ENCODE measurements at regions not wholly inside any gene's neighbourhood (a gene's known extent, or its start where the extent isn't known, plus 50 kb on each side); places are given as distances from the start of the nearest gene placed in this dataset.

DNA sequence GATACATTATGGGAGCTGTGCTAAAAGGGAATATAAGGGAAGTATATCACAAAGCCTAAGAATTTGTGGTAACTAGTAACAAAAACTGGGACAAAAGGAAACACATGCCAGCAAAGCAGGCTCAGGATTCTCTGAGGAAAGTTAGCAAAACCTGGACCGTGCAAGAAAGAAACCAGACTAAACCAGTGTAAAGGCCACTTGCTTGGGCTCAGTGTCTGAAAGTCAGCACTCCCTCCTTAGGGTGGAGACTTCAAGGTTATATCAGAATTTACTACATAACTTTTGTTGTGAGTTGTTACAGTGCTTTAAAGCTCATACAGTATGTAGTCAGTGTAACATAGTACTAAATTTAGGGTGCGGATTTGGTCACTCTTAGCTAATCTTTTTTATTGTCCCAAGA lies 269.9 kb upstream of the GADL1 start:
- no peak for DNase-seq (ENCODE audit: low read depth in 1 of 2, low spot score in 2 of 2)
- Histone ChIP-seq H3K27me3 (replicated peaks) (no peaks in the 10 kb centered on the region), H3K4me3 (no peak overlapping the region), H3K27ac (no peak overlapping the region), H3K9me3 (replicated peaks) (no peaks in the 10 kb centered on the region), H3K4me1 (replicated peaks) (peaks cover 20% of the 10 kb centered on the region), H3K36me3 (no peaks in the 10 kb centered on the region)

DNA sequence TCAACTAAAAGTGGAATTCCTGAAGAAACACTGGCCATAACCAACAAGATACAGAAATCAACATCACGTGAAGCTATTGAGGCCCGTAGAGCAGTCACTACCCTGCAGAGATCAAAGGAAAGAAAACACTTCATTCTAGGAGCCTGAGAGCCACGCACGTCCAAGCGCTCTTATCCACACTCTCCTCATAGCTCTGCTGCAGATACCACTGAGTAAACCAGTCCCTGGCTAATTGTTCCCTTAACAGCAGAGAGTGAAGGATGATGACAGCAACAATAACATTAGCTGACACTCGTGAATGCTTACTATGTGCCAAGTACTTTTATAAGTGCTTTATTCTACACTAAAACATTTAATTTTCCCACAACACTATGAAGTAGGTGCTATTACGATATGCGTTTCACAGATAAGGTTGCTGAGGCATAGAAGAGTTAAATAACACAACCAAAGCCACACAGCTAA lies 271.0 kb upstream of the GADL1 start:
- Histone ChIP-seq H3K27ac (peak overlapping the region; percentile 68), H3K36me3 (no peaks in the 10 kb centered on the region), H3K27me3 (replicated peaks) (no peaks in the 10 kb centered on the region), H3K4me1 (replicated peaks) (peaks cover 26% of the 10 kb centered on the region), H3K9me3 (replicated peaks) (no peaks in the 10 kb centered on the region), H3K4me3 (no peak overlapping the region)
- peak in 1 of 2 experiments; percentile 15 for DNase-seq (ENCODE audit: low read depth in 1 of 2, low spot score in 2 of 2)

DNA sequence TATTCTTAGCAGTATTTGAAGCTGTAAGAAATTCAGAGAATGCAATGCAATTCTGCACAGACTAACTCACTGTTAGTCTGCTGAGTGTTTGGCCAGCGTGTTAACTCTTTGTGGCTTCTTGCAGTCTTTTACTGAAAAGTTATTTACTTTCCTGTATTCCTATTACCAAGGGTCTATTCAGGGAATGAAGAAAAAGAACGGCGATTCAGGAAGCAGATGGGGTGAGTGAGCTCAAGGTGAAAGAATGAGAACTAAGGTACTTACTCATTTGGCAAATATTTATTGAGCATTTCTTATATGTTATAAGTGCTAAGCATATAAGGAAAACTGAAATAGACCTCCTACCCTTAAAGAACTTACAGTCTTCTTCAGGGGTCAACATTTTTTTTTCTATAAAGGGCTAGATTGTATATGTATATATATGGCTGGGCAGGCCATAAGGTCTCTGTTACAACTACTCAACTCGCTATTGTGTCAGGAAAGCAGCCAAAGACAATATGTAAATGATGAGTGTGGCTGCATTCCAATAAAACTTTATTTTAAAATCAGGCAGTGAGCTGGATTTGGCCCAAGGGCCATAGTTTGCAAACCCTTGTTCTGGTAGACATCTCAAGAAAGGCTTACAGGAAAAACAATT lies 271.9 kb upstream of the GADL1 start:
- Histone ChIP-seq H3K9me3 (replicated peaks) (no peaks in the 10 kb centered on the region), H3K4me3 (no peak overlapping the region), H3K27me3 (replicated peaks) (no peaks in the 10 kb centered on the region), H3K36me3 (no peaks in the 10 kb centered on the region), H3K4me1 (replicated peaks) (peaks cover 36% of the 10 kb centered on the region), H3K27ac (peak overlapping the region; percentile 68)
- peak in 1 of 2 experiments; percentile 58 for DNase-seq (ENCODE audit: low read depth in 1 of 2, low spot score in 2 of 2)

DNA sequence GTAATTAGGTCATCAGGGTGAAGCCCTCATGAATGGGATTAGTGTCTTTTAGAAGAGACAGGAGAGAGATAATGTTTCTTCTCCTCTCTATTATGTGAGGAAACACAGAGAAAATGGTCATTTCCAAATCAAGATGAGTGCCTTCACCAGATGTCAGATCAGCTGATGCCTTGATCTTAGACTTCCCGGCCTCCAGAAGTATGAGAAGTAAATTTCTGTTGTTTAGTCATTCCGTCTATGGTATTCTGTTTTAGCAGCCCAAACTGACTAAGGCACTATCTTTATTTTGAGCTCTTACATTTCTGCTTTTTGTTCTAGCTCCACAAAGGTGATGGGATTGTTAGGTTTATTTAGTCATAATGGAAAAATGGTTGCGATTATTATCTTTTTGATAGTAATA lies 273.2 kb upstream of the GADL1 start:
- H3K27ac ChIP-seq: no peak overlapping the region
- no peaks in the 10 kb centered on the region for H3K27me3 ChIP-seq (replicated peaks)
- no peaks in the 10 kb centered on the region for H3K36me3 ChIP-seq
- H3K4me1 ChIP-seq (replicated peaks): peaks cover 49% of the 10 kb centered on the region
- no peak for DNase-seq (ENCODE audit: low read depth in 1 of 2, low spot score in 2 of 2)
- no peak overlapping the region for H3K4me3 ChIP-seq
- H3K9me3 ChIP-seq (replicated peaks): no peaks in the 10 kb centered on the region

DNA sequence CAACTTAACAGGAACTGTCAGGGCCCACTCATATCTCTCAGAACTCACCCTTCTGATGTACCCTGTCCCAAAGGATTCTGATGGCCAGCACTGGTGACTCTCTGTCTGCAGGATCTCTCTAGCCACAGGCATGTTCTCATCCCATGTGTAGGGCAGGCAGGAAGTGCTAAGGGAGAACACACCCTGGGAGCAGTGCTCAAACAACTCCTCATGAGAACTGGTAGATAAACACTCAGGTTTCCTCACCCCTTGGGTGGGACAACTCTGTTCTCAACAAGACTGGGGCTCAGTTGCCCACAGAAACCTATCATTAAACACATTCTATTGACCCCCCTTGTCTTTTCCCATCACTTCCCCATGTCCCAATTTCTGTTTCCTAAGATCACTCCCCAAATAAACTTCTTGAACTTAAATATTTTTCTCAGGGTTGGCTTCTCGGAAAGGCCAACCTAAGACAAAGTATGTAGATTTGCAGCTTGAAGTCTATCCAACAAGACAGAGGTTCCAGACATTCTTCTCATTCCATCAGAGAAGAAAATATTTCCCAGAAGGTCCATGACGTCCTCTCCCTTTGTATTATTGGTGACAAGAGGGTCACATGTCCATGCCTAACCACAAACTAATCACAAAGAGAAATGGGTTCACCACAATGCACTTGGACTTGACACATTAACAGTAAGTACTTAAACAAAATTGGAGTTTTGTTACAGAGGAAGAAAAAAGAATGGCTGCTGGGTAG lies 276.6 kb upstream of the GADL1 start:
- Histone ChIP-seq H3K9me3 (replicated peaks) (no peaks in the 10 kb centered on the region), H3K27me3 (replicated peaks) (no peaks in the 10 kb centered on the region)

DNA sequence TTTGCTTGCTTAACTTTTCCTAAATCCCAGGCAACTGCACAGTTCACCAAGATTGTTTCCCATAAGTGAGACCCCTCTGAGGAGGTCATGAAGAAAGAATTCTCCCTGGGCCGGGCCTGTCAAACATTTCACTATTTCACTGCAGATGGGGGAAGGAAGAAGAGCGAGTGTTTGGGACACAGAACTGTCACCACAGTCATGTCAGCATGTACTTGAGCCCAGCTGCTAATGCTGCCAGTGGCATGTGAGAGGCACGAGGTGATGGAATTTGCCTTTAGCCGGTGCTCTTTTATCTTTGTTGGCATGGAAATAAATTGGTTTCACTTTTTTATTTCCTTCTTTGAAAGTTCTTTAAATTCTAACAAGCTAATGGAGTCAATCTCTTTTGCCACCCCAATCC lies 277.9 kb upstream of the GADL1 start:
- no peak for DNase-seq (ENCODE audit: low read depth in 1 of 2, low spot score in 2 of 2)
- Histone ChIP-seq H3K9me3 (replicated peaks) (no peaks in the 10 kb centered on the region), H3K27me3 (replicated peaks) (no peaks in the 10 kb centered on the region), H3K4me1 (replicated peaks) (peaks cover 34% of the 10 kb centered on the region), H3K27ac (peak overlapping the region; percentile 95; the same call in 1 of the 2 replicates), H3K4me3 (no peak overlapping the region), H3K36me3 (no peaks in the 10 kb centered on the region)

More for the DNA sequence above, 276.6 kb upstream of the GADL1 start:
- peak; percentile 66 to 91 for DNase-seq (ENCODE audit: low read depth in 1 of 2, low spot score in 2 of 2)
- Histone ChIP-seq H3K4me3 (no peak overlapping the region), H3K27ac (peak overlapping the region; percentile 95), H3K36me3 (no peaks in the 10 kb centered on the region), H3K4me1 (replicated peaks) (peaks cover 43% of the 10 kb centered on the region)

DNA sequence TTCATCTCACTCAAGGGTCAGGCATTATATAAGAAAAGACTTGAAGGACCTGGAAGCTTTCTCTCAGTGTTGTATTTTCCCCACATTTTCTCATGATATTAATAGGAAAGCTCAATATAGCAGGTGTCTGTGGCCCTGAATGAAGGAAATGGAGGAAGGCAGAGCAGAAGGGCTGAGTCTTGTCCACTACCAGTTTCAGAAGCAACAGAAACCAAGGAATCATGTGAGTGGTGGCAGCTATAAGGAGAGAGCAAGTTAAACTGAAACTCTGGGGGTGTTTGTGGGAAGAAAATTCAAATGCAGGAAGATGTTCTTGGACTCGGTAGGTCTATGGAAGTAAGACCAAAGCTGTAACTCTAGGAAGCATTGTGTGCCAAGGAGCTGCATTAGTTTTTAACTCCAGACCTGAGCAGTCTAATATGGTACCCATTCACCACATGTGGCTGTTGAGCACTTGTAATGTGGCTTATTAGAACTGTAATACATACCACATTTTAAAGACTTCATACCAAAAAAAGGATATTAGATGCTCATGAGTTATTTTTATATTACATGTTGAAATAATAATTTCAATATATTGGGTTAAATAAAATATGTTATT lies 278.8 kb upstream of the GADL1 start:
- H3K4me3 ChIP-seq: no peak overlapping the region
- H3K4me1 ChIP-seq (replicated peaks): peaks cover 34% of the 10 kb centered on the region
- no peaks in the 10 kb centered on the region for H3K36me3 ChIP-seq
- no peaks in the 10 kb centered on the region for H3K9me3 ChIP-seq (replicated peaks)
- no peaks in the 10 kb centered on the region for H3K27me3 ChIP-seq (replicated peaks)
- no peak for DNase-seq (ENCODE audit: low read depth in 1 of 2, low spot score in 2 of 2)
- no peak overlapping the region for H3K27ac ChIP-seq

DNA sequence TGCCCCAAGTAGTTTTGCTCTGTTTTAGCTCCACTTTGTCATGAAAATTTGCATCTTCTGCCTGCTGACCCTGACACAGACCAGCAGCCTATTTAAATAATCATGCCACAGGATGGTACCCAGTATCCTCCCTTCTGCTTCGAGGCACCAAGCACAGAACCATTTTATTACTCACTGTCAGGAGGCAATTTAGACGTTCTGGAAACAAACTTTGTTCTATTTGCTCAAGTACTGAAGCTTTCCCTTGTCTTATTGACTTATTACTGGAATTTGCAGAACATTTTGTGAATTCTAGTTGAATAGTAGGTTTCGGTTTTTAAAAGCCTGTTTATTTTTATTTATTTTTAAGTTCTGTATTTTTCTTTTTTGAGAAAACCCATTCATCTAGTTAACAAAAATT lies 279.6 kb upstream of the GADL1 start:
- Histone ChIP-seq H3K4me3 (no peak overlapping the region), H3K36me3 (no peaks in the 10 kb centered on the region), H3K4me1 (replicated peaks) (peaks cover 34% of the 10 kb centered on the region), H3K27me3 (replicated peaks) (no peaks in the 10 kb centered on the region), H3K9me3 (replicated peaks) (no peaks in the 10 kb centered on the region), H3K27ac (no peak overlapping the region)
- DNase-seq (ENCODE audit: low read depth in 1 of 2, low spot score in 2 of 2): no peak

DNA sequence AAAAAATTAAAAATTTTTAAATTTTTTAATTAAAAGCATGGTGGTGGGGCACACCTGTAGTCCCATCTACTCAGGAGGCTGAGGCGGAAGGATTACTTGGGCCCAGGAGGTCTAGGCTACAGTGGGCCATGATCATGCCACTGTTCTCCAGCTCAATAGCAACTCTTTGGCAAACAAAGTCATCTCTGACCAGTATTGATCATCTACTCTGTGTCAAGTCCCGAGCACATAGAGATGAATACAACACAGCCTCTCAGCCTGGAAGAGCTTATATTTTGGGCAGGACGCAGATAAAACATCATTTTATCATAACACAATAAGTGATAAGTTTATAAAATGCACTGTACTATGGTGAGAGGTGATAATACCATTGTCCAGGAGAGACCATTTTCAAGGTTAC lies 281.6 kb upstream of the GADL1 start:
- H3K27ac ChIP-seq: no peak overlapping the region
- H3K27me3 ChIP-seq (replicated peaks): no peaks in the 10 kb centered on the region
- peaks cover 21% of the 10 kb centered on the region for H3K4me1 ChIP-seq (replicated peaks)
- H3K36me3 ChIP-seq: no peaks in the 10 kb centered on the region
- no peaks in the 10 kb centered on the region for H3K9me3 ChIP-seq (replicated peaks)
- DNase-seq (ENCODE audit: low read depth in 1 of 2, low spot score in 2 of 2): no peak
- H3K4me3 ChIP-seq: no peak overlapping the region

DNA sequence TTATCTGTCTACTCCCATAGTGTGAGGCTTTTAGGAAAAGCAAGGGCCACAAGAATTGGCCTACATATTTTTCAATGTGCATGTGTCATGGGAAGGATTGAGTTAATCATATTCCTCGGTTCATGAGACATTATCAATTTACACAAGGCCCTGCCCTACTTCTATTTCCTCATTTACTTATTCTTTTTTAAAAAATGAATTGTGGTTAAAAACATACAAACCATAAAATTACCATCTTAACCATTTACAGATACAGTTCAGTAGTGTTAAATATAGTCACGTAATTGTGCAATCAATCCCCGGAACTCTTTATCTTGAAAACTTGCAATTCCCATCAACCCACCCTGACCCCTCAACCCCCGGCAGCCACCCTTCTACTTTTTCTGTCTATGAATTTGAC lies 284.0 kb upstream of the GADL1 start:
- Histone ChIP-seq H3K27ac (no peak overlapping the region), H3K9me3 (replicated peaks) (no peaks in the 10 kb centered on the region), H3K36me3 (no peaks in the 10 kb centered on the region), H3K4me1 (replicated peaks) (no peaks in the 10 kb centered on the region; the same call in 1 of the 2 replicates), H3K4me3 (no peak overlapping the region), H3K27me3 (replicated peaks) (no peaks in the 10 kb centered on the region)
- DNase-seq (ENCODE audit: low read depth in 1 of 2, low spot score in 2 of 2): no peak

DNA sequence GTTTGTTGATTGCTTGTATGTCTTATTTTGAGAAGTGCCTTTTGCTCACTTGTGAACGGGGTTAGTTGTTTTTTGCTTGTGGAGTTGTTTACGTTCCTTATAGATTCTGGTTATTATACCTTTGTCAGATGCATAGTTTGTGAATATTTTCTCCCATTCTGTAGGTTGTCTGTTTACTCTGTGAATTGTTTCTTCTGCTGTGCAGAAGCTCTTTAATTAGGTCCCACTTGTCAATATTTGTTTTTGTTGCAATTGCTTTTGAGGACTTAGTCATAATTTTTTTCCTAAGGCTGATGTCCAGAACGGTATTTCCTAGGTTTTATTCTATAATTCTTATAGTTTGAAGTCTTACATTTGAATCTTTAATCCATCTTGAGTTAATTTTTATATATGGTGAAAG lies 285.3 kb upstream of the GADL1 start:
- Histone ChIP-seq H3K27me3 (replicated peaks) (no peaks in the 10 kb centered on the region), H3K27ac (no peak overlapping the region), H3K4me3 (no peak overlapping the region), H3K4me1 (replicated peaks) (no peaks in the 10 kb centered on the region), H3K36me3 (no peaks in the 10 kb centered on the region), H3K9me3 (replicated peaks) (no peaks in the 10 kb centered on the region)
- DNase-seq (ENCODE audit: low read depth in 1 of 2, low spot score in 2 of 2): no peak

DNA sequence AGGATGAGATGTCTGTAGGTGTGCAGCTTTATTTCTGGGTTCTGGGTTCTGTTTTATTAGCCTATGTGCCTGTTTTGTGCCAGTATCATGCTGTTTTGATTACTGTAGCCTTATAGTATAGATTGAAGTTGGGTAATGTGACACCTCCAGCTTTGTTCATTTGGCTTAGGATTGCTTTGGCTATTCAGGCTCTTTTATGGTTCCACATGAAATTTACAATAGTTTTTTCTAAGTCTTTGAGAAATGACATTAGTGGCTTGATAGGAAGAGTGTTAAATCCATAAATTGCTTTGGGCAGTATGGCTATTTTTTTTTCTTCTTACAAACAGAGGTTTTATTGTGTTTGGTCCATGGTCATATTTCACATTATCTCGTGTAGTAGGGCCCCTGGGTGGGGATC lies 285.8 kb upstream of the GADL1 start:
- Histone ChIP-seq H3K36me3 (no peaks in the 10 kb centered on the region), H3K9me3 (replicated peaks) (no peaks in the 10 kb centered on the region), H3K27ac (no peak overlapping the region), H3K4me3 (no peak overlapping the region), H3K4me1 (replicated peaks) (no peaks in the 10 kb centered on the region), H3K27me3 (replicated peaks) (no peaks in the 10 kb centered on the region)
- DNase-seq (ENCODE audit: low read depth in 1 of 2, low spot score in 2 of 2): no peak

DNA sequence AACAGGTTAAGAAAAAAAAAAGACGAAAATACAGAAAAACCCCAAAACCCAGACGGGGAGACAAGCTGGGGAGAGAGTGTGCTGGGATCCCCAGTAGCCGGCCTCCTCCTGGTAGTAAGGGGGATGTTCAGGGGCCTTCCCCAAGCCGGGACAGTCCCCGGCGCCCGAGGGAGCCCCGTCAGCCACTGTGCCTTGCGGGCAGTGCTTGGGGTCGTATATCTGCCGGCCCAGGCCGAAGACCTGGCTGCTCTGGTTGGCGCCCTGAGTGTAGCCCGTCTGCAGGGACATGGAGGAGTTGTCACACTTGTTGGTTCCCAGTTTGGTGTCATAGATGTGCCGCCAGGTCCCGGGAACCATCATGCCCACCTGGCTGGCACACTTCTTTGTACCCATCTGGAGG lies 287.2 kb upstream of the GADL1 start:
- Histone ChIP-seq H3K36me3 (no peaks in the 10 kb centered on the region), H3K9me3 (replicated peaks) (no peaks in the 10 kb centered on the region), H3K4me3 (no peak overlapping the region), H3K27me3 (replicated peaks) (no peaks in the 10 kb centered on the region), H3K27ac (no peak overlapping the region), H3K4me1 (replicated peaks) (no peaks in the 10 kb centered on the region)
- no peak for DNase-seq (ENCODE audit: low read depth in 1 of 2, low spot score in 2 of 2)

DNA sequence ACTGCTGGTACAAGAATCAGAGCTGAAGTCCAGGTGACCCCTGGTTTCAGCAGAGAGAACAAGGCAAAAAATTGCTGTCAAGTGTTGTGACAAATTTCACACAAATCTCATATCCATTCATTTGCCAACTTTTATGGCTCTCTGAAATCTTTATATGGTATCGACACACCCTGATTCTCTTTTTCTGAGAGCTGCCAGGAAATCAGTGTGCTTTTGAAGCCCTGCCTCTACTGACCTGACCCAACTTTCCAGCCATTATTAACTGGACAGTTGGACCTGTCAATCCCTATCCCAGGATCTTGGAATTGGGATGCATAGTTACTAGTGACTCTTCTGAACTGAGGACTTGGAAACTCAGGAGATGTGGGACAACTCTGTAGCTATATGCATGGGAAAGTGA lies 288.2 kb upstream of the GADL1 start:
- Histone ChIP-seq H3K4me1 (replicated peaks) (no peaks in the 10 kb centered on the region), H3K36me3 (no peaks in the 10 kb centered on the region), H3K27ac (no peak overlapping the region), H3K9me3 (replicated peaks) (no peaks in the 10 kb centered on the region), H3K4me3 (no peak overlapping the region), H3K27me3 (replicated peaks) (no peaks in the 10 kb centered on the region)
- no peak for DNase-seq (ENCODE audit: low read depth in 1 of 2, low spot score in 2 of 2)

All from SJSA1 (cell line).